Prostate gland (tissue), 2 donors: ENCODE measurements at regions not wholly inside any gene's neighbourhood (a gene's known extent, or its start where the extent isn't known, plus 50 kb on each side); places are given as distances from the start of the nearest gene placed in this dataset.

Source experiments
- POLR2A ChIP-seq: fragments of 450-650 bp; IDR thresholded peaks from one replicate; pipeline ENCODE4 v1.6.1; 2016; ENCODE audit warnings: antibody characterized with exemption, mild to moderate bottlenecking
- TF ChIP-seq, protein P1 (sequence below), 4 experiments: fragments of 200-600 bp in 2 of 4; fragments of 450-650 bp in 2 of 4; sonication (generic) in 2 of 4; IDR thresholded peaks; 1 replicate in 3 of 4; 2 replicates in 1 of 4; pipeline ENCODE4 v1.5.1; 2016 to 2019; ENCODE audit warnings: antibody characterized with exemption in 4 of 4, mild to moderate bottlenecking in 2 of 4, moderate library complexity in 2 of 4

DNA sequence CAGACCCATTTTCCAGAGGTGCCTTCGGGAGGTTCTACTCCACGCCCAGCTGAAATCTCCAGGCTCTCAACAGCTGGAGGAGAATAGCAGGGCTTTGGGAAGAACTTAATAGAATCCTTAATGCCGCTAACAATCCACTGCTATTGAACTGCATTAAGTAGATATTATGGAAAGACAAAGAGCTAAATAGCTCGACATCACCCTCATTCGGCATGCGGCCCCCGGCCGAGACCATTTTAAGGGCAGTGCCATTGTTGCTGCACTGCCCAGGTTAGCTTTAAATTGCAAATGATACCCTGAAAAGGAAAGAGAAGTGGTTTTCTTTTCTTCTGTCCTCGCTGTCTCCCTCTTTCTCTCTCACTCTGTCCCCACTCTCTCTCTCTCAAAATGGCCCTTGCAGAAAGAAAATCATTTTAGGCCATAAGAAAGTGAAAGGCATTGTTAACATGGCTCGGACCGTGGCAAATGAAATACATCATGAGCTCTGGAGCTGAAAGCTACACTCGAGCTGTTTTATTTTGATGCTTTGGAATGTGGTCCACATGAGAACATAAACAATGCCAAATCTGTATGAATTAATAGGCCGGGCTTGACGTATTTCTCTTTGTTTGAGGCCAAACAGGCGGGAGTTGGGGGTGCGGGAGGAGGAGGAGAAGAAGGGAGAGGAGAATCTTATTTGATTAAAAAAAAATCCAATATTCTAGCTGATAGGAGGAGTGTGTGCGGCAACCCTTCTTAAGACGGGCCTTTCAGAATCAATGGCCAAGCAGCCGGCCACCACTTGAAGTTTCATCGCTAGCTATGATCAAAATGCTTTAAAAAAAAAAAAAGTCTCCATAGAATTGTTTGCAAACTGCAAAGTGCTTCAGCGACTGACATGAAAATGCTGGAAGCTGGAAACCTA is 298.8 kb upstream of the IRX3 start:
- TF ChIP-seq, protein P1, sequence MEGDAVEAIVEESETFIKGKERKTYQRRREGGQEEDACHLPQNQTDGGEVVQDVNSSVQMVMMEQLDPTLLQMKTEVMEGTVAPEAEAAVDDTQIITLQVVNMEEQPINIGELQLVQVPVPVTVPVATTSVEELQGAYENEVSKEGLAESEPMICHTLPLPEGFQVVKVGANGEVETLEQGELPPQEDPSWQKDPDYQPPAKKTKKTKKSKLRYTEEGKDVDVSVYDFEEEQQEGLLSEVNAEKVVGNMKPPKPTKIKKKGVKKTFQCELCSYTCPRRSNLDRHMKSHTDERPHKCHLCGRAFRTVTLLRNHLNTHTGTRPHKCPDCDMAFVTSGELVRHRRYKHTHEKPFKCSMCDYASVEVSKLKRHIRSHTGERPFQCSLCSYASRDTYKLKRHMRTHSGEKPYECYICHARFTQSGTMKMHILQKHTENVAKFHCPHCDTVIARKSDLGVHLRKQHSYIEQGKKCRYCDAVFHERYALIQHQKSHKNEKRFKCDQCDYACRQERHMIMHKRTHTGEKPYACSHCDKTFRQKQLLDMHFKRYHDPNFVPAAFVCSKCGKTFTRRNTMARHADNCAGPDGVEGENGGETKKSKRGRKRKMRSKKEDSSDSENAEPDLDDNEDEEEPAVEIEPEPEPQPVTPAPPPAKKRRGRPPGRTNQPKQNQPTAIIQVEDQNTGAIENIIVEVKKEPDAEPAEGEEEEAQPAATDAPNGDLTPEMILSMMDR (IDR thresholded peaks at IDR 0.05), result no peak
- TF ChIP-seq POLR2A, result no peak
